GM19351 (cell line): ENCODE measurements at regions not wholly inside any gene's neighbourhood (a gene's known extent, or its start where the extent isn't known, plus 50 kb on each side); places are given as distances from the start of the nearest gene placed in this dataset.
"Not testable (repeated sequence)": the region's sequence is repeated elsewhere in the genome, so short reads cannot be mapped to it uniquely, and the experiment has no call there.

ENCODE experiments used
- ATAC-seq: cut with Tn5 transposase; IDR thresholded peaks from one replicate; pipeline ENCODE4 v1.9.1; 2021; ENCODE audit warnings: mild to moderate bottlenecking, moderate library complexity; ENCODE audit not compliant: unreplicated experiment

DNA sequence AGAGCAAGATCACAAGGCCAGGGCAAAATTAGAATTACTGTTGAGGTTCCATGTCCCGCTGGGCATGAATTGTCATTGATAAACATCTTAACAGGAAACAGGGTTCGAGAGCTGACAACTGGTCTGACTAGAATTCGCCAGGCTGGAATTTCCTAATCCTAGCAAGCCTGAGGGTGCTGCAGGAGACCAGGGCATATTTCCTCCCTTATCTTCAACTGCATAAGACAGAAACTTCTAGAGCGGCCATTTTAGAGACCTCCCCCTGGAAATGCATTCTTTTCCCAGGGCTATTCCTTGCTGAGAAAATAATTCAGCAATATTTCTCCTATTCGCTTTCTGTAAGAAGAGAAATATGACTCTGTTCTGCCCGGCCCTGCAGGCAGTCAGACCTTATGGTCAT, 158.6 kb upstream of the CCN2 start:
- not testable (repeated sequence) for ATAC-seq

DNA sequence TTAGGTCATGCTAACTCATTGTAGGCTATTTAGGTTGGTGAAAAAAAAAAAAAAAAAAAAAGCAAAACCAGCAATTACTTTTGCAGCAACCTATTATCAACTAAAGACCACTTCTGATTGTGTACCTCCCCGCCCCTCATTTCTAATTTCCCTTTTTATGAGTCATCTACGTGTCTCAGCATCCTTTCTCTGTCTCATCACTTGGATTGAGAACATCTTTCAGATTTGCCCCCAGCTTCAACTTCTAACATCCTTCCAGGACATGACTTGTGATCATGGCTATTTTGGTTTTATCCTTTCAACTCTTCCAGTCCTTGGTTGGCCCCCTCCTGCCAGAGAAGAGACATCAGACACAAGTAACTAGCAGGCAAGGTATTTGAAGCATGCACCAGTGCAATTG, 156.7 kb upstream of the CCN2 start:
- no peak for ATAC-seq

DNA sequence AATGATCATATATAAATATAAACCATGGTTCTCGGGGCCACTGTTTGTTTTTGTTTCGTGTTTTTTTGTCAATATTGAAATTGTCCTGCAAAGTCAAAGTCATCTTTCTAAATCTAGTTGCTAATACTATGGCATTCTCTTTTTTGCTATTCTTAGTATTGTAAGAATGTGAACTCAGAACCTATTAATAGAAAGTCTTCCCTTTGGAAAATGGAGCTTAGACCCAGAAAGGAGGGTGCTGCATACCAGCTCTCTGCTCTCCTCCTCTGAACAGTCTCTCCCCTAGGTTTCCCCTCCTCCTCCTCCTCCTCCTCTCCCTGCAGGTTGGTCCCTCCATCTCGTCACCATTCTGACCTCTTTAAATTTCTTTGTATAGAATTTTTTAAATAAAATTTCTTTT, 150.4 kb upstream of the CCN2 start:
- no peak for ATAC-seq

DNA sequence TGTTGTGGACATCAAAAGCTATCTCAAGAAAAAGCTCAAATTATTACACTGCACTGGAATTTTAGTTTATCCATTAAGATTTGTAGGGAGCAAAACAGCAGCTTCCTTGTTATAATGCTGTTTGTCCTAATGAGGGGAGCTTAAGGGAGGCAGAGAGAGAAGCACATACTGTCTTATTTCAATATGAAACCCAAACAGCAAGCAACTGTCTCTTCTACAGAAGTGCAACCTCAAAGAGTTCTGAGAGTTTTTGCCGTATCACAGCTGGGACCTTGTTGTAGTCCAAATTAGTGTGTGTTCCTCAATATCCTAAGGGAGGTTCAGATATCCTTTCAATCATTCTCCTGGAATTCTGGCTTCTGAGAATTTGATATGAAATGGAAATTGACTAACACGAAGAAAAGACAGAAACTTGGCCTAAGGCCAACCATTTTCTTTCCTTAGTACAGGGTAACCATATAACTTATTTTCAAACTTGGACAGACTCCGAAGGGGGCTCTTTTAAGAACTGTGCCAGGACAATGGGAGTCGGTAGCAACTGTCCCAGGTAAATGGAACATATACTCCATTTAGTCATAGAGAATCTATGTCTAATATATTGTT, 149.3 kb upstream of the CCN2 start:
- ATAC-seq, result no peak

DNA sequence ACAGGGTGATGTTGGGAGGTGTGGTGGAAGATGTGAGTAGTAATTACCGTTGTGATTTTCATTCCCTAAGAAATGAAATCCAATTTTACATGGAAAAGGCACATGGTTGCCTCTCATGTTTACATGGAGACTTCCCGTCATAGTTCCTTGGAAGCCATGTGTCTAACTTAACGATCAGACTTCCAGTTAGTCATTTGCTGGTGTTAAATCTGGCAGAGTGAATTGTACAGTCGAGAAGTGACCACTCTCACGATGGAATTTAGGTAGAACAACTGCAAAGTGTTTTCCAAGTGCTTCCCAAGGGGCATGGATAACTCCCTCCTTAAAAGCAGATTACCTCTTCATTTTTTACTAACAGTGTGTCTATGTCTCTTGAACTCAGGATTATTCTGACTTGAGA, 145.8 kb upstream of the CCN2 start:
- ATAC-seq, result no peak

DNA sequence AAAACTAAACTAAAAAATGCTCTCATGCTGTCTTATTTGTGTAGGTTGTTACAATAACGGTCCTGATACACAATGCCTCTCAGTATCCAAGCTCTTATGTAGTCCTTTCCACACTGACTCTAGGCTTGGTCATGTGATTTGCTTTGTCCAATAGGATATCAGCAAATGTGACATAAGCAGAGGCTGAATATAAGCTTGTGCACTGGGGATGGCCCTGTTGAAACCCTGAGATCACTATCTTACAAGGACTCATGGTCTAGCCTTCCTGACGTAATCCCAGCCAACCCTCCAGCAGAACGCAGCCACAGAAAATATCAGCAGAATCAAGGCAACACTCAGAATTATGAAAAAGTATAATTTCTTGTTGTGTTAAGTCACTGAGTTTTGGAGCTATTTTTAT, 145.1 kb upstream of the CCN2 start:
- ATAC-seq, result no peak

DNA sequence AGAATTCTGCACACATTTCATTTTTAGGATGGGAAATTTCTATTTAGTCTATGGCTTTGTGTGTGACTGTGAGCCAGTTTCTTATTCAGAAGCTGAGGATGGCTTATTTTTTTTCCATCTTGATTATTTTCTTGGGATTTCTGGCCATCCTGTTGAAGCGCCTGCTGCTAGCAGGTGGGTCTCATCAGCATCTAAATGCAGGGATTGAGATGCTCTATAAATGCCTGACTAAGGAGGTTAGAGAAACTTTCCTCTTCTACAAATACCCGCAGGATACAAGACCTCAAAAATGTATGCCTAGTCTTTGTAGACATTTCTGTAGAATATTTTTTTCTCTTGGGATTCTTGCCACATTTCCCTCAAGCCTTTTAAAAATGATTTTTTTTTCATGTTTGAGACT, 138.0 kb upstream of the CCN2 start:
- no peak for ATAC-seq

DNA sequence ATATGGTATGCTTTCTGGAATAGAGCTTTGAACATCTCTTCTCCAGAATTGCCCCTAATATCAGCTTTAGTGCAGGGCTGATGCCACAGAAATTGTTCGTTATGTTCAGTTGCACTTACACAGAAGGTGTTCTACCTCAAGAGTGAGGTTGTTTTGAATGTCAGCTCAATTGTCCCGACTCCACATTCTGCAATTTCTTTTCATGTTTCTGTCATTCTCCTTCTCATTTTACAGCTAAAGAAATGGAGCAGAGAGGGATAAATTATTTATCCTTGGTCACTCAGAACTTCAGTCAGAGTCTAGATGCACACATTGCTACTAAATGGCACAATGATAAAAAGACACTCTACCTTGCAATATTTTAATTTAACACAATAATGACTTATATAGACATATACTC, 137.0 kb upstream of the CCN2 start:
- no peak for ATAC-seq

DNA sequence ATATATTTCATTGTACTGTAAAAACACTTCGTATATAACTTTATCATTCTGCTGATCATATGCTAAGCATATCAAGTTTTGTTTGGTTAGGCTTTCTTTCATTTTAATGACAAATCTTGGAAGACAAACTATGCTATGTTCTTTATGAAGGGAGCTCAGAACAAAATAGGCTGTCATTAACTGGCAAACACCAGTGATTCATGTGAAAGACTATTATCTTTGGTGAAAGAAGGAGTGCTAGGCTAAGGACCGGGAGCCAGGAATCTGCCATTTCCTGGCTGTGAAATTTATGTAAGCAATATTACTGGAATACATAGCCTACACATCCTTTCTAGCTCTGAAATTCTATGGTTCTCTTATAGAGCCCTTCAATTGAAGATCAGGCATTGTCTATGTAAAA, 136.2 kb upstream of the CCN2 start:
- no peak for ATAC-seq

DNA sequence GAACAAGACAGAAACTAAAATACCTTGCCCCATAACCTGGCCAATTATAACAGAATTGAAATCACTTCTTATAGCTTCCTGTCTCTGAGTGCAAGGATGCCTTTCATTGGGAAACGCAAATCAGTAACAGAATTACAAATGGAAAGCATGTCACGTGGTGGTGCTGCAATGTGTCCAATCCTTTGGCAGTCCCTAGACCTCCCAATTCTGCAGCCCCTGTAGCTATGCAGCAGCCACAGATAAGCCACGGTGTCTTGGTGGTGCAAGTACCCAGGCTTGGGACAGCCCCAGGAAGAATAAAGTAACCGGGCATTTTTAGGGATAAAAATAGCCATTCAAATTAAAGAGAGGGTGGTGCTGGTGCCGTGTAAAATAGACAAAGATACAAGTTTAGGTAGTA, 134.6 kb upstream of the CCN2 start:
- ATAC-seq, result peak; percentile 3

DNA sequence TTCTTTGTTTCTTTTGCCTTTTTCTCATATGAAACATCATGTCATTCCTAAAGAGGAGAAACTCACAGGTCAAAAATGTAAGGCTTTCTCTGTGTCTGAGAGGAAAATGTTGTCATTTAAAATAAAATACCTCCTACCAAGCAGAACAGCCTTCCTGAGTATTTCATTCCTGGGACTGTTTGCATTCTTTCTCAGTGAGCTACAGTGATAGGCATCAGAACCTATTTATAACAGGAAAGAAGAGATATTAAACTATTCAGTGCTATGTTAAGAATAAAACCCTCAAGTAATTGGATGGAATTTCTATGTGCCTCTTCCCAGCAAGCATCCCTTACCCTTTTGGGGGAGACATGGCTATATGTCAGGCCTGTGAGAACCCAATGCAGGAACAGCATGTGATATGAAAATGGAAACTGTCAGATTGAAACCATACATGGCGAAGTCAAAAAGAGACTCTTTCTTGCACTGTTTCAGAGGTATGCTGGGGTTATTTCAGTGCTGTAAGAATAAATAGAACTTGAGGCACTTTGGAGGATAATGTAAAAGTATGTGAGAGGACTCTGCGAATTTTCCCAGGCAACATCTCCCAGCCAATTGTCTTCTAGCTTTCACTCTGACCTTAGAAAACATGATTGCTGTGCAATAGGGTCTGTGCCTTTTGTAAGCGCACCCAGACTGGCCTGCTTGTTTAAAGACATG, 133.8 kb upstream of the CCN2 start:
- ATAC-seq, result peak; percentile 91

DNA sequence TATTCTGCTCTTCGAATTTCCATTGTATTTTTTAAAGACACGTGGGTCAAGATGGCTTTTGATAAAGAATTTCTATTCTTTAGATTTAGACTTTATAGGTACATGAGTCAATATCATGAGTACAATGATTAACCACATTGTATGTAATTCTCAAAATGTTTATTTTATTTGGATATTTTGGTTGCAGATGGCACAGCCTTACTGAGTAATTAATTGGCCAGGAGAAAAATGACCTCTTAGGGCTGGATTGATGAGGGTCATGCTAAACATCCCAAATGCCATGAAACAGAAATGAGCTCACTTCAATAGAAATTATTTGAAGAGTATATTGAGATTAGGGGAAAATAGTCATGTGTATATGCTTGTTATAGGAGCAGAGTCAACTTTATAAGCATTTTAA, 131.2 kb upstream of the CCN2 start:
- ATAC-seq, result no peak

DNA sequence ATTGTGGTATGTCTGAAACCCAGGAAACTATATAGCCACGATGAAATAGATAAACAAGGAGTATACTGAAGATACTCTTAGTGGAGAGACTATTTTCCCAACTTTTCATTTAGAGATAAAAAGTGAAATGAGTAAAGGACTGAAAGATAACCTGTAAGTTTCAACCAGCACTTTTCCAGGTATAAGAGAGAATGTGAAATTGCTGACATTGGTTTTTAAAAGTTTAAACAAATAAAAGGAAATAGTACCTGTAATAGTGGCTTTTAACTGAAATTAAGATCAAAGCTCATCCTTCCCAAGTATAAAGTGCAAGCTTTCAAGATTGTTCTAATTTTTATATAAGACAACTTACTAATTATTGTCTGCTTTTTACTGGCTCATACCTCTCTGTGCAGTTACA, 130.2 kb upstream of the CCN2 start:
- ATAC-seq, result no peak

DNA sequence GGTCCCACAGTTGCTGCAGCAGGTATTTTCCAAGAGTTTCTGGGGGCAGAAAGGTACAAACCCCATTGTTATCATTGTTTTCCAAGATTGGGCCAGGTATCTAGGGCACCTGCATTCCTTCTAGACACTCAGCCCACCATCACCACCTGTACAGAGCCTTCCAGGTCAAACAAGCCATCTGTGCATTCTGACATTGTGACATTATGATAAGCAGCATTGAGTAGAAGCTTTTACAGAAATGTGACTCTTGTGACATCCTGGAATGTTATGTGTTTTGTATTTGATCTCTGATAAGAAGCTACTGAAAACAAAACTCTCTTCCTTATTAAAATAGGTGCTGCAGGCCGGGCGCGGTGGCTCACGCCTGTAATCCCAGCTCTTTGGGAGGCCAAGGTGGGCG, 128.1 kb upstream of the CCN2 start:
- no peak for ATAC-seq

DNA sequence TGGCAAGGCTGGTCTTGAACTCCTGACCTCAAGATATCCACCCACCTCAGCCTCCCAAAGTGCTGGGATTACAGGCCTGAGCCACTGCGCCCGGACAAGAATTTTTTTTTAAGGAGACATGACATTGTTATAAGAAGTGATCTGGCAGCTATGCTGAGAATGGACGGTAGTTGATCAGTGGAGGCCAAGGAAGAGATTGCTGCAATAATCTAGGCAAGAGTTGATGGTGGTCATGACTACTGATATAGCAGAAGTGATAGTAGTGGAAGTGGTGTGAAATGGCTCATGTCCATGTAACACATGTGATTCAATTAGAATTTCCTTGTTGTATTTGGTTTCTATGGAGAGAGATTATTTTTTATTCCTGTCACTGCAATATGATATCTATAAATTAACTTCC, 125.3 kb upstream of the CCN2 start:
- ATAC-seq, result no peak

DNA sequence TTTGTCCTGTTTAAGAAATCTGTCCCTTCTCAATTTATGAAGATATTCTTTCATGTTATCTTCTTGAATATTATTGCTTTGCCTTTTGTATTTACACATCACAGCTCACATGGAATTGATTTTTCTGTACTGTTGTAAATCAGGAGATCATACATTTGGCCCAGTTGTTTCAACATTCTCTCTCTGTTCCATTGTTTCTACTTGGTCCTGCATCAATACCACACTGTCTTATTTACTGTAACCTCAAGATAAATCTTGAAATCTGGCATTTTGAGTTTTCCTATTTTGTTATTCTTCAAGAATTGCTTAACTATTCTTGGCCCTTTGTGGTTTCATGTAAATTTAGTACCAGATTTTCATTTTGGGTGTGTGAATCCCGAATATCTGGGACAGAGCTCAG, 121.7 kb upstream of the CCN2 start:
- no peak for ATAC-seq

DNA sequence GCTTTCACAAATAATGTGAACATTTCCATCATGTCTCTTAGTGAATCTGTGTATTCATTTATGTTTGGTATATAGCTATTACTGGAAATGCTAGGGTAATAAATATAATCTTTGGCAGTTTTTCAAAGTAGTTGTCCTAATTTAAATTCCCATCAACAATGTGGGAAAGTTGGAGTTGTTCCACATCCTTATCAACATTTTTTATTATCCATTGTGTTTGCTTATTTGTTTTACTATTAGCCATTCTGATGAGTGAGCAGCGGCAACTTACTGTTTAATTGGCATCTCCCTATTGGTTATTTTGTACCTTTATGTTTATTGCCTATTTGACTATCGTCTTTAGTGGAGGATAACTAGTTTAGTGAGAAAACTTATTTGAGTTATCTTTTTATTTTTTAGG, 121.1 kb upstream of the CCN2 start:
- no peak for ATAC-seq

DNA sequence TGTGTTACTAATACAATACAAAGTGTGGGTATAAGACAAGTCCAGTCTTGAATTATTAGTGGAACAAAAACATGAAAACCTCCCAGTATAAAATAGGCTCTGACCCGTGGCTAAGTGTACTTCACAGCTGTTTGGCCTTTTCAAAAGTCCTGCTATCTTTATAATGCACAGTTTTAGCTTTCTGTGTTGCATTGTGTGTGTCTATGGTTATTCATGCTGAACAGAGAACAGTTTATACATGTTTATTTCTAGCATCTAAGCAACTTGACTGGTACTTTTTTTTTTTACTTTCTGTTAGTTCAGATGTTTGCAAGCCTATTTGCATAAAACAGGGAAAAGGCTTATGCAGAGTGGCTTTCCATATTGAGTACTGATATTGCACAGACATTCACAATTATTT, 119.2 kb upstream of the CCN2 start:
- ATAC-seq, result no peak

DNA sequence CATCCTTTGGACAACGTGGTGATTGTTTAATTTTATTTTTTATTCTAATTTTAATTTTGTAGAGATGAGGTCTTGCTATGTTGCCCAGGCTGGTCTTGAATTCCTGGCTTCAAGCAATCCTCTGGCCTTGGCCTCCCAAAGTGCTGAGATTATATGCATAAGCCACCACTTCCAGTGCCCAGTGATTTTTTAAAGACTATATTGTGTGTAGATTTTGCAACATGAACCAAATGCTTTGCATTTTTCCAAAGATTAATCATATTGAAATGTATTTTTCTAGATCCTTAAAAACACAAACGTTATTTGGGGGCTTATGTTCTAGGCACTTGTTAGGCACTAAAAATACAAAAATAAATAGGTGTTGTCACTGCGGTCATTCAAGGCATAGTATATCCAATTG, 117.6 kb upstream of the CCN2 start:
- no peak for ATAC-seq

DNA sequence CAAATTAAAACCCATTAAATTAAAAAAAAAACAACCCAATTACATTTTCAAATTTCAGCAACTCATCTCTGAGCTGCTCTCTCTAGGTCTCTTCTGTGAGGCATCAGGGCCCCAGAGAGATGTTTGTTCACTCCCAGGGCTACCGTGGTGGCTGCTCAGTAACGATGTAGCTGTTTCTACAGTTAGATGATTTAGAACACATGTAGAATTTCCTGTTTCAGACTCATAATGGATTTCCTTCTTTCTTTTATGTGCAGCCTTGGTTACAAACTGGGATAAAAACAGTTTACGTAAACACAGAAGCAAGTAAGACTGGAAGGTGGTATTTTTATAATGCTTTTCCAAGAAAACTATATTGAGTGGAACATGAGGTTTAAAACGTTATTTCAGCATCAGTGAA, 116.1 kb upstream of the CCN2 start:
- ATAC-seq, result no peak

DNA sequence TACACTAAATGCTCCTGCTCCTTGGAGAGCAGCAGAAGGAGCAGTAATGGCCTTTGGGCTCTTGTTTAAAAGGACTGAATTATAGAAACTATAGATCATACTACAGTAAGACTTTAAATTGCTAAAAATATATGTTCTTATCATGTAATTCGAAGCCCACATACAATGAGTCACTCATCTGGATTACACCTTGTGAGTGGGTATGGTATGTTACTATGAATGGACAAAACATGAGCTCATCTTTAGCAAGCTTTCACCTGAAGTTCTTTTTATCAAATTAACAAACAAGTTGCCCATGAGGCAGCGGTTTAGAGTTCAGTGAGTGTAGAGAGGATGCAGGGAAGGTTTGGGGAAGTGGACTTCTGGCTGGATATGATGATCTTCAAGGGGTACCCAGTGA, 114.4 kb upstream of the CCN2 start:
- ATAC-seq, result no peak

DNA sequence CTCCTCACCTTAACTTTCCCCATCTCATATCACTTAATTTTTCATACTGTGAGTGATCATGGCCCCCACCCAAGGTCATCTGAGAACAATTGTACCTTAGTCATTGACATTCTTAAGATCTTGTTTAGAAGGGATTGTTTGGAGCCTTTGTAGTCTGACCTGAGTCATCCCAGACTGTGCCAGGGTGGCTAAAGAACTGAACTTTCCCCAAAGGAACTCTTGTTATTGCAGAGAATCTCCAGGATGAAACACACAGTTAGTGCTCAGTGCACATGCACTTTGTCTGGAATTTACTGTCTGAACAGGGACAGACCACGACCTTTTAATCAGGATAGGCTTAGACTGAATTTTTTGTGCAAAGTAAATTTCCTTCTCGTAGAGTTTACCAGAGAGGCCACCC, 112.6 kb upstream of the CCN2 start:
- ATAC-seq, result no peak

DNA sequence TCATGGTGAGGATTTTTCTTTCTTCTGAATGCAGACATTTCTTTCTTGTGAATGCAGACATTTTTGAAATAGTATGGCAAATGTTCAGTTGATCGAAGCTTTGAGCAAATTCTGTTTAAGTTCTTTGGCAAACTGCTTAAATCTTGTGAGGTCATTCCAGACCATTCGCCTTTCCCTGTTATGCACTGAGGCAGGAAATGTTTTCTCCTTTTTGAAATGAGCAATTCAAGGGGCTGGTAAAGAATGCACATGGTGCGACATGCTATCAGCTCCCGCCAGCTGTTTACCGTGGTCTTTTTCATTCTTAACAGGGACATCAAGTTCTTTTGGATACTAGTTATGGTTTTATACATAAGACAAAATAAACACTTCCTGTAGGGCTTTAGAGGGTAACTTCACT, 112.0 kb upstream of the CCN2 start:
- ATAC-seq, result no peak
